Neutrophil (primary cell): ENCODE measurements at regions not wholly inside any gene's neighbourhood (a gene's known extent, or its start where the extent isn't known, plus 50 kb on each side); places are given as distances from the start of the nearest gene placed in this dataset.

Source experiments
- H3K27ac ChIP-seq: fragments of 200-600 bp; sonication (generic); 2 replicates; pipeline ENCODE4 v1.5.1; 2016; ENCODE audit warnings: mild to moderate bottlenecking, moderate library complexity
- H3K27me3 ChIP-seq: fragments of 200-600 bp; sonication (generic); 2 replicates; pipeline ENCODE4 v1.6.0; 2016; ENCODE audit warnings: mild to moderate bottlenecking
- H3K36me3 ChIP-seq: fragments of 200-600 bp; sonication (generic); 2 replicates; pipeline ENCODE4 v1.5.1; 2017
- H3K4me1 ChIP-seq, 2 experiments: fragments of 200-600 bp in 1 of 2; sonication (generic) in 1 of 2; 1 replicate in 1 of 2; 2 replicates in 1 of 2; pipeline versions ENCODE4 v1.5.1 to v1.6.1; 2013 to 2016; ENCODE audit warnings: low read depth in 1 of 2, low read length in 1 of 2, mild to moderate bottlenecking in 1 of 2, moderate library complexity in 1 of 2; ENCODE audit not compliant: control insufficient read depth in 1 of 2, insufficient read depth in 1 of 2
- H3K4me3 ChIP-seq, 2 experiments: fragments of 200-600 bp in 1 of 2; sonication (generic) in 1 of 2; 1 replicate in 1 of 2; 2 replicates in 1 of 2; pipeline ENCODE4 v1.5.1; 2013 to 2016; ENCODE audit warnings: low read depth in 1 of 2, low read length in 1 of 2, mild to moderate bottlenecking in 1 of 2, moderate library complexity in 1 of 2
- H3K9me3 ChIP-seq: fragments of 200-600 bp; sonication (generic); 2 replicates; pipeline ENCODE4 v1.5.1; 2016
- CTCF ChIP-seq: fragments of 200-600 bp; sonication (generic); IDR thresholded peaks from 2 replicates; pipeline ENCODE4 v1.5.1; 2016; ENCODE audit warnings: antibody characterized with exemption

GRCh38 chr1:98216304-98216703 lies 295.5 kb upstream of the DPYD start:
- no peak for TF ChIP-seq CTCF
- Histone ChIP-seq H3K9me3 (no peaks in the 10 kb centered on the region), H3K4me1 (no peaks in the 10 kb centered on the region), H3K4me3 (no peak overlapping the region), H3K36me3 (no peaks in the 10 kb centered on the region), H3K27ac (no peak overlapping the region), H3K27me3 (no peaks in the 10 kb centered on the region)

GRCh38 chr1:98211271-98211845 lies 290.5 kb upstream of the DPYD start:
- Histone ChIP-seq H3K4me1 (no peaks in the 10 kb centered on the region), H3K9me3 (no peaks in the 10 kb centered on the region), H3K27me3 (no peaks in the 10 kb centered on the region), H3K36me3 (no peaks in the 10 kb centered on the region), H3K27ac (no peak overlapping the region), H3K4me3 (no peak overlapping the region)
- no peak for TF ChIP-seq CTCF

- Histone ChIP-seq H3K27me3 (no peaks in the 10 kb centered on the region), H3K27ac (no peak overlapping the region), H3K4me1 (no peaks in the 10 kb centered on the region), H3K9me3 (no peaks in the 10 kb centered on the region), H3K4me3 (no peak overlapping the region), H3K36me3 (no peaks in the 10 kb centered on the region)
- no peak for TF ChIP-seq CTCF
These were observed 289.7 kb upstream of the DPYD start for GRCh38 chr1:98210563-98210962.

GRCh38 chr1:98210064-98210463 lies 289.2 kb upstream of the DPYD start:
- no peak for TF ChIP-seq CTCF
- Histone ChIP-seq H3K9me3 (no peaks in the 10 kb centered on the region), H3K36me3 (no peaks in the 10 kb centered on the region), H3K27me3 (no peaks in the 10 kb centered on the region), H3K4me3 (no peak overlapping the region), H3K27ac (no peak overlapping the region), H3K4me1 (no peaks in the 10 kb centered on the region)

- no peaks in the 10 kb centered on the region for H3K27me3 ChIP-seq
- H3K27ac ChIP-seq: no peak overlapping the region
- H3K36me3 ChIP-seq: no peaks in the 10 kb centered on the region
- TF ChIP-seq CTCF: no peak
- no peak overlapping the region for H3K4me3 ChIP-seq
- H3K9me3 ChIP-seq: no peaks in the 10 kb centered on the region
- H3K4me1 ChIP-seq: no peaks in the 10 kb centered on the region
These were observed 284.6 kb upstream of the DPYD start for GRCh38 chr1:98205291-98206017.
